Suprapubic skin (tissue), 4 donors: ENCODE measurements at regions not wholly inside any gene's neighbourhood (a gene's known extent, or its start where the extent isn't known, plus 50 kb on each side); places are given as distances from the start of the nearest gene placed in this dataset.
"Not testable (repeated sequence)": the region's sequence is repeated elsewhere in the genome, so short reads cannot be mapped to it uniquely, and the experiment has no call there.

Source experiments
- POLR2A ChIP-seq, 2 donors: fragments of 450-650 bp; IDR thresholded peaks; one replicate each; pipeline ENCODE4 v1.6.1; 2017; ENCODE audit warnings: antibody characterized with exemption in 2 of 2, mild to moderate bottlenecking in 2 of 2, moderate library complexity in 2 of 2
- POLR2AphosphoS5 ChIP-seq, 3 donors: sonication (generic); formaldehyde crosslinking; IDR thresholded peaks; one replicate each; pipeline ENCODE4 v1.6.1; 2017; ENCODE audit warnings: antibody characterized with exemption in 3 of 3
- TF ChIP-seq, protein P1 (sequence below), 2 donors: fragments of 200-600 bp in 1 of 2; fragments of 450-650 bp in 1 of 2; sonication (generic) in 1 of 2; IDR thresholded peaks; one replicate each; pipeline ENCODE4 v1.5.1; 2016 to 2019; ENCODE audit warnings: antibody characterized with exemption in 2 of 2, mild to moderate bottlenecking in 1 of 2, moderate library complexity in 1 of 2

- not testable (repeated sequence) for TF ChIP-seq POLR2A, POLR2AphosphoS5 (IDR thresholded peaks at IDR 0.05)
- TF ChIP-seq, protein P1, sequence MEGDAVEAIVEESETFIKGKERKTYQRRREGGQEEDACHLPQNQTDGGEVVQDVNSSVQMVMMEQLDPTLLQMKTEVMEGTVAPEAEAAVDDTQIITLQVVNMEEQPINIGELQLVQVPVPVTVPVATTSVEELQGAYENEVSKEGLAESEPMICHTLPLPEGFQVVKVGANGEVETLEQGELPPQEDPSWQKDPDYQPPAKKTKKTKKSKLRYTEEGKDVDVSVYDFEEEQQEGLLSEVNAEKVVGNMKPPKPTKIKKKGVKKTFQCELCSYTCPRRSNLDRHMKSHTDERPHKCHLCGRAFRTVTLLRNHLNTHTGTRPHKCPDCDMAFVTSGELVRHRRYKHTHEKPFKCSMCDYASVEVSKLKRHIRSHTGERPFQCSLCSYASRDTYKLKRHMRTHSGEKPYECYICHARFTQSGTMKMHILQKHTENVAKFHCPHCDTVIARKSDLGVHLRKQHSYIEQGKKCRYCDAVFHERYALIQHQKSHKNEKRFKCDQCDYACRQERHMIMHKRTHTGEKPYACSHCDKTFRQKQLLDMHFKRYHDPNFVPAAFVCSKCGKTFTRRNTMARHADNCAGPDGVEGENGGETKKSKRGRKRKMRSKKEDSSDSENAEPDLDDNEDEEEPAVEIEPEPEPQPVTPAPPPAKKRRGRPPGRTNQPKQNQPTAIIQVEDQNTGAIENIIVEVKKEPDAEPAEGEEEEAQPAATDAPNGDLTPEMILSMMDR (IDR thresholded peaks at IDR 0.05): not testable (repeated sequence)
Observed at GRCh38 chr2:47689118-47689517, 93.8 kb upstream of the MSH6 start.
